Nephron progenitor cell (in vitro differentiated cells): ENCODE measurements at regions not wholly inside any gene's neighbourhood (a gene's known extent, or its start where the extent isn't known, plus 50 kb on each side); places are given as distances from the start of the nearest gene placed in this dataset.

ENCODE experiments used
- DNase-seq: peaks from one replicate; pipeline ENCODE4 v3.0.0; 2021
- H3K27ac Mint-ChIP-seq: 2 replicates; pipeline ENCODE4 v1.8.0; 2021; ENCODE audit warnings: mild to moderate bottlenecking, moderate library complexity, mixed read lengths
- H3K27me3 Mint-ChIP-seq: 2 replicates; pipeline ENCODE4 v1.8.0; 2021; ENCODE audit warnings: mild to moderate bottlenecking, low read depth, mixed read lengths; ENCODE audit not compliant: poor library complexity
- H3K36me3 Mint-ChIP-seq: 2 replicates; pipeline ENCODE4 v1.8.0; 2021; ENCODE audit warnings: low read depth, mixed read lengths
- H3K4me1 Mint-ChIP-seq: 2 replicates; pipeline ENCODE4 v1.8.0; 2021; ENCODE audit warnings: mixed read lengths
- H3K4me3 Mint-ChIP-seq: 2 replicates; pipeline ENCODE4 v1.8.0; 2021; ENCODE audit warnings: mild to moderate bottlenecking, moderate library complexity, mixed read lengths
- H3K9me3 Mint-ChIP-seq: 2 replicates; pipeline ENCODE4 v1.8.0; 2021; ENCODE audit warnings: mild to moderate bottlenecking, moderate library complexity, mixed read lengths
- TF ChIP-seq, protein P1 (sequence below): fragments of 200-600 bp; sonication (generic); IDR thresholded peaks from 2 replicates; pipeline ENCODE4 v1.5.0; 2021; ENCODE audit warnings: antibody characterized with exemption

DNA sequence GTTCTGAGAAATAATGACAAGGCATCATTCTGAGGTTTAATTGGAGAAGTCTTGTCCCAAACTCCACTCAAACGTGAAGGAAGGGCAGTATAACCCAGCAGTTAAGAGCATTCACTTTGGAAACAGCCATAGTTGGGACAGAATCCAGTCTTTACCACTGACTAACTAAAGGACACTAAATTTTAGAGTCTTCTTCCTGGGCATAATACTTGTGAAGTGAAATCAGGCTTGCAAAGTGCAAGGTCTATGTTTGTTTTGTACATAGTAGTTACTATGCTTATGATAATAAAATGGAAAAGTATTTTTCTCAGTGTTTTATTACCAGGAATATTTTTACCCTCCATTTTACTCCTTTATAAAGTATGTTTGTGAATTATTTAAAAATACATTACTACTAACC lies 748.2 kb upstream of the ID2 start:
- no peak for DNase-seq
- H3K9me3 Mint-ChIP-seq = peaks cover 4% of the 10 kb centered on the region
- TF ChIP-seq, protein P1, sequence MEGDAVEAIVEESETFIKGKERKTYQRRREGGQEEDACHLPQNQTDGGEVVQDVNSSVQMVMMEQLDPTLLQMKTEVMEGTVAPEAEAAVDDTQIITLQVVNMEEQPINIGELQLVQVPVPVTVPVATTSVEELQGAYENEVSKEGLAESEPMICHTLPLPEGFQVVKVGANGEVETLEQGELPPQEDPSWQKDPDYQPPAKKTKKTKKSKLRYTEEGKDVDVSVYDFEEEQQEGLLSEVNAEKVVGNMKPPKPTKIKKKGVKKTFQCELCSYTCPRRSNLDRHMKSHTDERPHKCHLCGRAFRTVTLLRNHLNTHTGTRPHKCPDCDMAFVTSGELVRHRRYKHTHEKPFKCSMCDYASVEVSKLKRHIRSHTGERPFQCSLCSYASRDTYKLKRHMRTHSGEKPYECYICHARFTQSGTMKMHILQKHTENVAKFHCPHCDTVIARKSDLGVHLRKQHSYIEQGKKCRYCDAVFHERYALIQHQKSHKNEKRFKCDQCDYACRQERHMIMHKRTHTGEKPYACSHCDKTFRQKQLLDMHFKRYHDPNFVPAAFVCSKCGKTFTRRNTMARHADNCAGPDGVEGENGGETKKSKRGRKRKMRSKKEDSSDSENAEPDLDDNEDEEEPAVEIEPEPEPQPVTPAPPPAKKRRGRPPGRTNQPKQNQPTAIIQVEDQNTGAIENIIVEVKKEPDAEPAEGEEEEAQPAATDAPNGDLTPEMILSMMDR = no peak
- no peak overlapping the region for H3K27ac Mint-ChIP-seq
- peaks cover 14% of the 10 kb centered on the region for H3K27me3 Mint-ChIP-seq
- no peaks in the 10 kb centered on the region for H3K4me1 Mint-ChIP-seq
- H3K36me3 Mint-ChIP-seq = no peaks in the 10 kb centered on the region
- no peak overlapping the region for H3K4me3 Mint-ChIP-seq

DNA sequence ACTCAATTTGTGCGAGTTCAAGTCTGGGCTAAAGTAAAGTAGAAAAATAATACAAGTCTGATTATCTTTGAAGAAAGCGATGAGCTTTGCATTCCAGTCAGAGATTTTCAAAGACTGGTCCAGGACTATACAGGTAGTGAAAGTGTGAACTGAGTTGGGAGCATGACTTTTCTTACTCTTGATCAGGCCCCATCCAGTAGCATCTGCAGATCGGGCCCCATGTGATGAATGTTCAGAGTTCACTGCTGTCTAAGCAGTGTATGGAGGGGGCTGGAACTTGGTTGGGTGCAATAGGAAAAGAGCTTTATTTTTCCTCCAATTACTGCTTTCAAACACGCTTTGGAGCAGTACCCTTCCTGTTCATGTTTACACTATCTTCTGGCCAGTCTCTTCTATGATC lies 747.4 kb upstream of the ID2 start:
- Mint-ChIP-seq H3K4me3 (no peak overlapping the region), H3K4me1 (no peaks in the 10 kb centered on the region), H3K36me3 (no peaks in the 10 kb centered on the region), H3K9me3 (peaks cover 4% of the 10 kb centered on the region), H3K27me3 (peaks cover 14% of the 10 kb centered on the region), H3K27ac (no peak overlapping the region)
- TF ChIP-seq, protein P1 = no peak
- no peak for DNase-seq

DNA sequence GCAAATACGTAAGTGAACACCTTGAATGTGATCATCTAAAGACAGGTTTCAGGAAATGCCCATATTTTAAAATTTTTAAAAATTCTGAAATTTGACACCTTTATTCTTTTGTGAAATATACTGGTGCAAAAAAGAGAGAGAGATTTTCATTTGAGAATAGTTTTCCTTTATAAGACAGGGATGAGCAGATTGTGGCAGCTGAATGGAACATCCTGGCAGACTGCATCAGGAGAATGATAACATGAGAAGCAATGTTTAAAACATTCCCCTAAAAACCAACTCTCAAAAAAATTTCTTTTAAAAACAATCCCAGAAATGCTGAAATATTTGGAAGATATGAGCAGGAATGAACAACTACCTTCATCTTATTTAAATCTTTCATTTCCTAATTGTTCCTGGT lies 744.8 kb upstream of the ID2 start:
- H3K27me3 Mint-ChIP-seq = peaks cover 16% of the 10 kb centered on the region

DNA sequence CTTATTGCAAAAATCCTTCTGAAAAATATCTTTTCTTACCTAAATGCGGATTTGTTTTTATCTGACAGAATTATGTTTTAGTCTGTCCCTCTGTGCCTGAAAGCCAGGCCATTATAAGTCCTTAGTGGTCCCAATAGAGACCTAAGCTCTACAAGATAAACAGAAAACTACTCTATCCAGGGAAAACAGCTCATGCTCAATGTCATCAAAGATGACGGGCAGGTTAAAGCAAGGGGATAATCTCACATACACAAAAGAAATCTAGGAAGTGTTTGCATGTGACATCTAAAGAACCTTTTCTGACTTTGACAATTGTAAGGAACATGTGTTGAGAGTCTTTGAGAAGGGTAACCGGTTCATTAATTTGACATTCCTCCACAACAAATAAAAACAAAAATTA lies 741.1 kb upstream of the ID2 start:
- no peak for DNase-seq
- TF ChIP-seq, protein P1 = no peak
- Mint-ChIP-seq H3K27me3 (peaks cover 6% of the 10 kb centered on the region), H3K4me3 (no peak overlapping the region), H3K9me3 (no peaks in the 10 kb centered on the region), H3K4me1 (no peaks in the 10 kb centered on the region), H3K27ac (no peak overlapping the region), H3K36me3 (no peaks in the 10 kb centered on the region)

More for the DNA sequence above, 744.8 kb upstream of the ID2 start:
- TF ChIP-seq, protein P1 = no peak
- H3K36me3 Mint-ChIP-seq = no peaks in the 10 kb centered on the region
- no peak overlapping the region for H3K4me3 Mint-ChIP-seq
- H3K9me3 Mint-ChIP-seq = no peaks in the 10 kb centered on the region
- H3K27ac Mint-ChIP-seq = no peak overlapping the region
- DNase-seq = no peak
- H3K4me1 Mint-ChIP-seq = no peaks in the 10 kb centered on the region

DNA sequence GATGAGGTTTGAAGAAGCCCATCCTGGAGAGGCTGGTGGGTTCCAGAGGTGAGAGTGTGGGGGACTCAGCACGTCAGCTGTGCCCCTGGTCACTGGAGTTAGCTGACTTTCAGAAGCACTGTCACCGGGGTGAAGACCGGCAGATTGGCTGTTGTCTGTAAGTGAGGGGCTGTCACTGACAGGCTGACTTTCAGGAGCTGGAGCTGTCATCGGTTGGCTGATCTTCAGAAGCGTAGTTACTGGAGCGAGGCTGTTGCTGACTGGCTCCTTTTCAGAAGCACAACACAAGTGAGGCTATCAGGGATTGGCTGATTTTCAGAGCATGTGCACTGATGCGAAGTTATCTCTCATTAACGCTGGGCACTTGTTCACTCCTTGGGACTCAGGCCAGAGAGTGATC lies 738.4 kb upstream of the ID2 start:
- H3K4me3 Mint-ChIP-seq = no peak overlapping the region
- no peak for DNase-seq
- H3K27me3 Mint-ChIP-seq = peaks cover 5% of the 10 kb centered on the region
- no peaks in the 10 kb centered on the region for H3K36me3 Mint-ChIP-seq
- H3K9me3 Mint-ChIP-seq = no peaks in the 10 kb centered on the region
- H3K4me1 Mint-ChIP-seq = no peaks in the 10 kb centered on the region
- TF ChIP-seq, protein P1 = no peak
- H3K27ac Mint-ChIP-seq = no peak overlapping the region

DNA sequence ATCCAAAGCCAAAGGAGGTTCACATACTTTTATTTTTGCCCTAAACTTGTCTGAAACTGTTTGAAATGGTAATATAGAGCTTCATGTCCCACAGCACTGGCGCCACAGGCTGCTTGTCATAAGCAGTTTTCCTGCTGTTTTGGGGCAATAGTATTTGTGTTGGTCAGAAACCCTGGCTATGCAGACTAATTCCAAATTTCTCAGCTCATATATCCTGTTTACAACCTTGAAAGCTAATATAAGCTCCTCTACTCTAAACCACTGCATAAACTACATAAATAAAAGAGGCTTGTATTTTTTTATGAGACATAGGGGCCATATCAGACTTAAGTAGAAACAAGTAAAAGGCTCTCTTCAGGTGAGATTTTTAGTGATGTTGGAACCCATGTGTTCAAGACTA lies 736.8 kb upstream of the ID2 start:
- Mint-ChIP-seq H3K27ac (no peak overlapping the region), H3K4me1 (no peaks in the 10 kb centered on the region), H3K27me3 (peaks cover 3% of the 10 kb centered on the region), H3K4me3 (no peak overlapping the region), H3K36me3 (no peaks in the 10 kb centered on the region), H3K9me3 (no peaks in the 10 kb centered on the region)
- DNase-seq = no peak
- TF ChIP-seq, protein P1 = no peak
